C4-2B (cell line): ENCODE measurements at regions not wholly inside any gene's neighbourhood (a gene's known extent, or its start where the extent isn't known, plus 50 kb on each side); places are given as distances from the start of the nearest gene placed in this dataset.

Experiments
- ZFX ChIP-seq: fragments of 450-650 bp; IDR thresholded peaks from 2 replicates; pipeline ENCODE4 v1.6.1; 2017
- TF ChIP-seq, protein P1 (sequence below): fragments of 450-650 bp; conservative IDR thresholded peaks from 2 replicates; pipeline ENCODE4 v1.5.1; 2017; ENCODE audit warnings: mild to moderate bottlenecking

GRCh38 chr11:128200467-128200866 is 386.9 kb downstream of the ETS1 start:
- TF ChIP-seq, protein P1, sequence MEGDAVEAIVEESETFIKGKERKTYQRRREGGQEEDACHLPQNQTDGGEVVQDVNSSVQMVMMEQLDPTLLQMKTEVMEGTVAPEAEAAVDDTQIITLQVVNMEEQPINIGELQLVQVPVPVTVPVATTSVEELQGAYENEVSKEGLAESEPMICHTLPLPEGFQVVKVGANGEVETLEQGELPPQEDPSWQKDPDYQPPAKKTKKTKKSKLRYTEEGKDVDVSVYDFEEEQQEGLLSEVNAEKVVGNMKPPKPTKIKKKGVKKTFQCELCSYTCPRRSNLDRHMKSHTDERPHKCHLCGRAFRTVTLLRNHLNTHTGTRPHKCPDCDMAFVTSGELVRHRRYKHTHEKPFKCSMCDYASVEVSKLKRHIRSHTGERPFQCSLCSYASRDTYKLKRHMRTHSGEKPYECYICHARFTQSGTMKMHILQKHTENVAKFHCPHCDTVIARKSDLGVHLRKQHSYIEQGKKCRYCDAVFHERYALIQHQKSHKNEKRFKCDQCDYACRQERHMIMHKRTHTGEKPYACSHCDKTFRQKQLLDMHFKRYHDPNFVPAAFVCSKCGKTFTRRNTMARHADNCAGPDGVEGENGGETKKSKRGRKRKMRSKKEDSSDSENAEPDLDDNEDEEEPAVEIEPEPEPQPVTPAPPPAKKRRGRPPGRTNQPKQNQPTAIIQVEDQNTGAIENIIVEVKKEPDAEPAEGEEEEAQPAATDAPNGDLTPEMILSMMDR: no peak
- TF ChIP-seq ZFX: no peak
